GM21423 (cell line): ENCODE measurements at regions not wholly inside any gene's neighbourhood (a gene's known extent, or its start where the extent isn't known, plus 50 kb on each side); places are given as distances from the start of the nearest gene placed in this dataset.

ENCODE experiments used
- ATAC-seq: cut with Tn5 transposase; IDR thresholded peaks from one replicate; pipeline ENCODE4 v1.9.1; 2021; ENCODE audit warnings: mild to moderate bottlenecking, moderate library complexity; ENCODE audit not compliant: unreplicated experiment

DNA sequence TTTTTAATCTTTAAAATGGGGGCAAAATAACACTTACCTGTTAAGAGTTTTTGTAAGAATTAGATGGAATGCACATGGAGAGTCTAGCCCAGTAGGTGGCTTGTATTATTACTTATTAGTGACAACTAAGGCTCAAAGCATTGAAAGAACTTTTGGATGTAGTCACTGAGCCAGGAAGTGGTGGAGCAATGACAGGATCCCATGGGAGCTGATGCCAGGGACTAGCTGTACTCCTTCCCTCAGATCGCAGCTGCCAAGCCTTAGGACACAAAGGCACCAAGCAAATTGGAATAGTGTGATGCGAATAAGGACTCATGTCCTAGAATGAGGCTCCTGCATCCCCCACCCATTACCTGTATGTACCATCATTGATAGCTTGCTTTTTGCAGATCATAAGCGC is 370.4 kb upstream of the RGMA start:
- ATAC-seq: no peak

DNA sequence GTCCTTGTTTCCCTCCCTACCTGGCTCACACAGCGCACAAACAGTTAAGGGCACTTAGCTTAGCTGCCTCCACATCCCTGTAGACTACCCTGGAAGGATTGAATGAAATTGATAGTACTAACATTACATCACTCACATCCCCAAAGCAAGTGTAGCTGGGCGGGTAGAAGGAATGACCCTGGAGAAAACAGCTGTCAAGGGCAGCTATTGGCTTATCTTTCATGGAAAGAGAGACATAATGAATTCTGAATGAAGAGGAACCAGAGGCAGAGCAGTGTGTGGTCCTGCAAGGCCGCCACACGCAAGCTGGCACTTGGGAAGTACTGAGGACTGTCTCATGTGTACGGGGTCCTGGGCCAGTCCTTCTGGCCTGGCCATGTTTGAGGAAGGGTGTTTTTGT is 369.6 kb upstream of the RGMA start:
- ATAC-seq: no peak

DNA sequence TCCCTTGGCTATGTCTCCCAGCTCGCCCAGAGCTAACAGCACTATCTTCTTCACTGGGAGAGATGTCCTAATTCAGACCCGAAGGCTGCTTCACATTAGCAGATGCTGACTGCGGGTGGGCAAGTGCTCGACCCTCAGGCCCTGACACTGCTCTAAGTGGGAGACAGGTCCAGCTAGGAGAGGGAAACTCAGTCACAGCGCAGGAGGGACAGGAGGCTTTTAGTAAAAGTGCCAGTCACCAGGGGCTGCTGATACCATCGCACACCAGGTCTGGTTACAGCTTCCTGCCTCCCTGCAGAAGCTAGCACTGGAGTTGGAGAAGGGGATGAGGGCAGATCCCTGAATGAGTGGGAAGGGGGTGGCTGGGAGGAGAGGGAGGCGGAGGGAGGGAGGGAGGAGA is 365.8 kb upstream of the RGMA start:
- ATAC-seq: no peak

DNA sequence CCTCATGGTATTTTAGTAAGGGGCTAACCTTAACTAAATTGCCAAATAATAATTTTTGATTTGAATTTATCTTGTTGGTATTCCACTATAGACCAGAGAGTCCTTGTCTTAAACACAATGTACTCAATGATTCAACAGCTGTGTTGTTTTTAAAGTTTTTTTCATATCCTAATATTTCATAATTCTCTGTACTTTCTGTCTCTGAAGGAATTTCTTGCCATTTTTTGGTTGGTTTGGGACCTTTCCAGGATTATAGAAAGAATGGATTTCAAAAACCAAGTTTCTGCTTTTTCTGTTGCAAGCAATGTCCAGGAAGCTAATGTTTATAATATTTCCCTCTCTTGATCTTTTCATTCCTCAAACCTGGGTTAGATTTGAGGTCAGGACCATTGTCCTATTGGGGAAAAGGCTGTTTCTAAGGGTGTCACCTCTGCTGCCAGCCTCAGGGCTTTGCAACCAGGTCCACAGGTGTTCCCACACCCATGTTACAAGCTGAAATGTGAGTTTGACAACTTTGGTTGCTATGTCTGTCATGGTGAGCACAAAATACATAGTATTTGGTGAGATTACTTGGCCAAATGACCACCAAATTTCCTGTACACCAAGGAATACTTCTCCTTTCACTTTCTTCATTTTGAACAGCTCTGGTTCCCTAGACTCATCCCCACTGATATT is 363.7 kb upstream of the RGMA start:
- no peak for ATAC-seq

DNA sequence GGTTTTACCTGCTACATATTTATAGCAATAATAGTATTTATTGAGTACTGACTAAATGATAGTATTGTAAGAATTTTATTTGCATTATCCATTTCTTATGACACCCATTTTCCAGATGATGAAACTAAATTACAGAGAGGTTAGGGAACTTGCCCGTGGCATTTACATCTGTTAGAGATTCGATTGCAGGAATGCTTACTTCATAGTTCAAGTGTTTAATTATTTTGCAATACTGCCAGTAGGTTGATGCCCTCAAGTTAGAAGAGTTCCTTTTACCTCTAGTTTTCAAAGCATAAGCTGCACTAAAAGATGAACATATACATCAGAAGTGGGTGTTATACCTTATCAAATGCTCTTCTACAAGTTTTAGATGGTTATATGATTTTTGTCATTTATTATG is 362.8 kb upstream of the RGMA start:
- ATAC-seq: no peak

DNA sequence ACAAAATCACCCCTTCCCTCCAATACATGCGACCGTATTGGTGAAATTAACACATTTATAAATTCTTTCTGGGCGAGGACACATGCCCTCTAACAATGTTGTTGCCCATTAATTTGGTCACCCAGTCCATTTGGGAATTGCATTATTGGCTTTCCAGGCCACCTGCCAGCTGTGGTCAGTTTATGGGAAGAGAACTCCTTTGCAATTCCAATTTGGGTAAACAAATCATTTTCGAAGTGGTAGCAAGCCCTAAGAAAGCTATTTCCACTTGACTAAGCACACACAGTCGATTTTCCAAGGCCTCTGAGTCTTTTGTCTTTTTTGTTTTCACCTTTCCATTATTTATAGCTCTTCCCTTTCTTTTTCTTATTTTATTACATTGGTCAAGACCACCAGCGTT is 362.3 kb upstream of the RGMA start:
- no peak for ATAC-seq

DNA sequence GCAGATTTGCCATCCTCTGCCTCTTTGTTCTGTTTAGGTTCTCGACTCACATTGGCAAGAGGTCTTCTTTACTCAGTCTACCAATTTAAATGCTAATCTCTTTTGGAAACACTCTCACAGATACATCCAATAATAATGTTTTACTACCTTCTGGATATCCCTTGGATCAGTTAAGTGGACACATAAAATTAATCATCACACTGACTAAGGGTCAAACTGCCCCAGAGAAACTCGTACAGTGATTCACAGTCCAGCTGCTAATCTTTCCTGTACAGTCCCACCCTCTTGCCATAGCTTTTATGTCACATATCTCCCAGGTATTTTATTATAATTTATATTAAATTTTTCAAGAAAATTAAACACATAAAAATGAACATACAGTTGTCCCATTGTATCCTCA is 360.8 kb upstream of the RGMA start:
- no peak for ATAC-seq

DNA sequence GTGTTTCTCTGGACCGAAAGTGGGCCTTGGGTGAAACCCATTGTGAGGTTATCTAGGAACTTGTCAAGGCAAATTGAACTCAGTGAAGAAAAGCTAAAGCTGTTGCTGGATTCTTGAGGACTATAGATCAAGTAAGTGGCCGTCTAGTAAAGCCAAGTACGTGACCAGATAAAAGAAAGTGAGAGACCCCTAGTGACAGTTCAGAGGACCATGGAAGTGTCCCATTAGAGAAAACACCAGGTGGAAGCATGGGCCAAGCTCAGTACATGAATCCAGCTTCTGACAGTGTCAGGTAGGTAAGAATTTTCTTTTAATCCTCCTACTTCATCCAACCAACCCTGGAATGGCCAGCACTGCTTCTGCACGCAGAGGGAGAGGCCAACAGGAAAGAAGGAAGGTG is 349.3 kb upstream of the RGMA start:
- no peak for ATAC-seq

DNA sequence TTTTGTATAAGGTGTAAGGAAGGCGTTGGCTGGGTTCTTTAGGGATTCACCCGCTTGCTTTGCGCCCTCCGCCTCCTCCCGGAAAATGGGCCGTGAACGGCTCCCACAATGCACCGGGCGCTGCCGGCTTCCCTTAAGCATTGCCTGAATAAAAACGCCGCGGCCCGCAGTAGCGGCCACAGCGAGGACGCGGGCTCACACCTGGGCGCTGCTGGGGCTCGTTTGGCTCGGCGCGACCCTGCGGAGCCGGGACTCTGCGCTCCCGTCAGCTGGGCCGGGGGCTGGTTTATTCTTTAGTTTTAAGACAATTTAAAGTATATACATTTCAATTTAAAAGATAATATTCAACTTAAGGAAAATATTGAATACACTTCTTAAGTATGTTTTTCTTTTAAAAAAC is 343.5 kb upstream of the RGMA start:
- no peak for ATAC-seq

DNA sequence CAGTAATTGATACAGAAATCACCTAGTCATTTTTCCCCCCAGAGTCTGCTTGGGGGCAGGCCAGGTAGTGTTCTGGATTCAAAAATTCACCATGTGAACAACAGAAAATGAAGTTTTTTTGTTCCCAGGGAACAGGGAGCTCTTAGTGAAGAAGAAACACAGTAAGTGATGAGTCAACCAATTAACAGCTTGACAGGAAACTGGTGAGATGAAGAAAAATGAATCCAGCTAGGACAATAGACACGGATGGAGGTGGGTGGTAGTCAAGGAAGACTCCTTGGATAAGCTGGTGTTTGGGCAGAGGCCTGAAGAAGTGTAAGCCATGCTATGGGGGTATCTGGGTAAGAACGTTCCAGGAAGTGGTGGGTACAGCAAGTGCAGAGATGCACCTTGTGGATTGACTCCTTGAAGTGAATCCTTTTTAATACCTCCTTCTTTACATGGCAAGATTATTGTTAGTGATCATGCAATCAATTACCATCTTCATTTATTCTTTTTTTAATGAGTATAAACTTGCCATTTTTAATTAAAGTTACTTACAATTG is 339.9 kb upstream of the RGMA start:
- no peak for ATAC-seq

DNA sequence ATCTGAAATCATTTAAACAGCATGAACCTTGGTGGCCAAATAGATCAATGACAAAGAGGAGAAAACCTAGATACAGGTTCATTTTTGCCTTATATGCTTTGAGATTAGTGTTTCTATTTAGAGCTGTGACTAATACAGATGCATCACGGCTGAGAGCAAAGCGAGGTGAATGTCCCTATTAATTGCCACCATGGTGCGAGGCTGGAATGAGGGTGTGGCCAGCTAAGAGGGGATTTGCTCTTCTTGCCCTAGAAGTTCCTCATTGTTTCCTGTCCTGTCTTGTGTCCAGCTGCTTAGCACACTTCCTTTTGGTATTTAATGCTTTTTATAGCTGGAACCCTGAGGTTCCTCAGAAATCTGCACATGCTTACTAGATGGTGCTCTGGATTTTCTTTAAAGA is 339.1 kb upstream of the RGMA start:
- ATAC-seq: no peak

DNA sequence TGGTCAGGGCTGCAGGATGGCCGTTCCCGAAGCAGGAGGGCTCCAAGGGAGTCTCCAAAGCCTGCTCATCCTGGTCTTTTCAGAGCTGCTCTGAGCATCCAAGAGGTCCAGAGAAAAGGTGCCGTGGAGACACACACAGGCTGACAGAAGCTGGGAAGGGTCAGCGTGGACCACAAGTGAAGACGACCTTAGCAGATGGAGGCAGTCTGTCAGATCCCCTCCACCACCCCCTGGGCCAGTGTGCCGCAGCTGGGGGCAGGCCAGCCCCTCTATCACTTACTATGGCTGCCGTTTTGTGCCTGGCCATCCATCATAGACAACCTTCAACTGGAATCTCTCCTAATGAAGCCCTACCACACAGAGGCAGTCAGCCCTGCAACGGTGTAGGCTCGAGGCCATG is 335.1 kb upstream of the RGMA start:
- no peak for ATAC-seq

DNA sequence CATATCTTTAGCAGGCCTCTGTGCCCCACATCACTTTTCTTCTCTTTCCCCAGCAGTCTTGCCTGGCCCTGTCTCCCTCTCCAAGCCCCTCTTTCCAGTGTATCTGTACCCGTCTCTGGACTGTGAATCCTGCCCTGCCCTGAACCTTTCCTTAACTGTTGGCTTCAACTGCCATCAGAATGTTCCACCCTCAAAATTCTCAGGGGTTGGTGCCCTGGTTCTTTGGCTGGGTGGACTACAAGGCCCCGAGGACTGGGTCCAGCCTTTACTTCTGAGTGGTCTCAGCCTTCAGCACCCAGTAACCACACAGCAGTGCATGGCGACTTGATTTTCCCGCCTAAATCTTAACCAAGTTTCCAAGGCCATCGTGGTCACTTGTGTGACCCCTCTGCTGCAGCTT is 333.5 kb upstream of the RGMA start:
- ATAC-seq: no peak

DNA sequence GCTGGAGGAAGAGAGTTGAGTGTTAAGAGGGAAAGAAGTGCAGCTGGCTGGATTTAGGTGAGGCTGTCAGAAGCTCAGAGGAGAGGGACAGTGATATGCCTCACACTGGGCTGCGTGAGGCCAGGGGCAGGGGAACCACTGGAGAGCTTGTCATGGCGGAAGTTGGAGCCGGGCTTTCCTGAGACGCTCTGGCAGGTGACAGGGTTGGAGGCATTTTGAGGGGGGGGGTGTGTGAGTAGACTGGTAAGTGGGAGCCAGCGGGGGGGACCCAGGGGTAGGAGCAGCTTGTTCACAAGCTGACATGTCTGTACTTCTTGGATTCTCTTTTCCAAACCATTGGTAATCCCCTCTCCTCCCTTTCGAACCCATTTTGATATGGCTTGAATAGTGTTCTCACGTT is 331.5 kb upstream of the RGMA start:
- ATAC-seq: no peak

DNA sequence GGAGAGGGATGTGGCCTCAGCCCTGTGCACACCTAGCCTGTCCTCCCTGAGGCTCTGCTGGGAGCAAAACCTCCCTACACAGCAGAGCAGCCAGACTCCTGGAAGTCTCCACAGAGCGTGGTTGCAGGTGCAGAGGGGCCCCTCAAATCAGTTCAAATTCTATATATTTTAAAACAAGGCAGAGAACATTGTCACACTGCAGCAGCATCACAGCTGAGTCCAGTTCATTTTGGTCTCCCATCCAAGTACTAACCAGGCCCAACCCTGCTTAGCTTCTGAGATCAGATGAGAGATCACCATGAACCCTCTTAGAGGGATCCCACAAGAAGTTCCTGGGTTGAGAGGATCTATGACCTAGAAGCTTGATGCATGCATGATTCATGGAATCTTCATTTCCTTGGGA is 331.0 kb upstream of the RGMA start:
- no peak for ATAC-seq

DNA sequence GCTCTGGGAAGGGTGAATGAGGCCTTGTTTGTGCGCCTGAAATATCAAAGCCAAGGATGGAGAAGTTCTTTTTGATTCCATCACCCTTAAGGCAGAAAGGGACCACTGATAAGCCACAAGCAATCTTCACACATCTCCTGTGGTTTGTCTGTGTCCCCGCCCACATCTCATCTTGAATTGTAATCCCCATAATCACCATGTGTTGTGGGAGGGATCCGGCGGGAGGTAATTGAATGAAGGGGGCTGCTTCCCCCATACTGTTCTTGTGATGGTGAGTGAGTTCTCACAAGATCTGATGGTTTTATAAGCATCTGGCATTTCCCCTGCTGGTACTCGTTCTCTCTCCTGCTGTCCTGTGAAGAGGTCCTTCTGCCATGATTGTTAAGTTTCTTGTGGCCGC is 329.6 kb upstream of the RGMA start:
- no peak for ATAC-seq

DNA sequence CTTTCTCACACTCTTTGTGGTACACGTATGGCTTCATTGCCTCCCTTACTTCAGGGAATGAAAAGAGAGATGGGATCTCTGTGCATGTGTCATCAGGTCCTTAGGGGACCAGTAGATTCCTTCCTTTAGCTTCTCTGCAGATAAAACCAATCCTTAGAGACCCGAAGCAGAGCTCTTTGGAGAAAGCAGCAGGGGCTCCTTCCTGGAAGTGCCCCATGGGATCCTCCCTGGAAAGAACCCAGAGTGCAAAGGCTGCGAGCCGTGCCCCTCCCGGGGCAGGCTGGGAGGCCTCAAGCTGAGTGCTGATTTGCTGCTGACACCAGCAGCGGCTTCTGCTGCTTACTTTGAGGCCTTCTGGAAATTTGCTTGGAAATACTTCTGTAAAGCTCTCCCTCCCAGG is 328.6 kb upstream of the RGMA start:
- no peak for ATAC-seq

DNA sequence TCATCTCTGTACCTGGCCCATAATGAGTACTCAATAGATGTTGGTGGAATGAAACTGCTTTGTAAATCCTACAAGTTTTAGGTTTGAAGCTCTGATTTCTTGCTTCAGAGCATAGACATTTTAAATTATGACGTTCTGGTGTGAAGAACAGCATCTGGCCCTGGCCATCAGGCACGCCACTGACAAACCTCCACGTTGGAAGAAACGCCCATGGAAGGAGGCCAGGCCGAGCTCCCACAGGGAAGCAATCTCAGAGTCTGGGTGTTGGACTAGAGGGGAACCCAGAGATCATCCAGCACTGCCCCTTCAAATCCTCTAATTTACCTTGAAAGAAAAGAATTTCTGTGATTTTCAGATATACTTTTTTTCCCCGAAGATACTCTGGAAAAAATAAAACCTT is 328.1 kb upstream of the RGMA start:
- no peak for ATAC-seq

DNA sequence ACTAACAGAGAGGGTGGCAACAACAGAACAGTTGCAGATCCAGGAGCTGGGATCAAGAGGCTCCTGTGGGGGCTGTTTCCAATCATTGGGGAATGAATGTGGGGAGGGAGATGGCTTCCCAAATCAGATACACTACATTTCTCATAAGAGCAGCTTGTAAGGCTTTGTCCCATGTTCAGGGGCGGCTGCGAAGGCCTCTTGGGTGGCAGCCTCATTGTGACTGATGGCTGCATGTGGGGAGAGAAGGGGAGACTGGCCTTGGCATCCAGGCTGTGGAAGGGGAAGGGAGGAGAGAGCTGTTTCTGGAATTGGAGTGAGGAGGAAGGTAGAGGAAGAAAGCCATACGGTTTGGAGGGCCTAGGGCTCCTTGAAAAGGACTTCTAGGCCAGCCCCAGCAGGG is 326.6 kb upstream of the RGMA start:
- no peak for ATAC-seq

DNA sequence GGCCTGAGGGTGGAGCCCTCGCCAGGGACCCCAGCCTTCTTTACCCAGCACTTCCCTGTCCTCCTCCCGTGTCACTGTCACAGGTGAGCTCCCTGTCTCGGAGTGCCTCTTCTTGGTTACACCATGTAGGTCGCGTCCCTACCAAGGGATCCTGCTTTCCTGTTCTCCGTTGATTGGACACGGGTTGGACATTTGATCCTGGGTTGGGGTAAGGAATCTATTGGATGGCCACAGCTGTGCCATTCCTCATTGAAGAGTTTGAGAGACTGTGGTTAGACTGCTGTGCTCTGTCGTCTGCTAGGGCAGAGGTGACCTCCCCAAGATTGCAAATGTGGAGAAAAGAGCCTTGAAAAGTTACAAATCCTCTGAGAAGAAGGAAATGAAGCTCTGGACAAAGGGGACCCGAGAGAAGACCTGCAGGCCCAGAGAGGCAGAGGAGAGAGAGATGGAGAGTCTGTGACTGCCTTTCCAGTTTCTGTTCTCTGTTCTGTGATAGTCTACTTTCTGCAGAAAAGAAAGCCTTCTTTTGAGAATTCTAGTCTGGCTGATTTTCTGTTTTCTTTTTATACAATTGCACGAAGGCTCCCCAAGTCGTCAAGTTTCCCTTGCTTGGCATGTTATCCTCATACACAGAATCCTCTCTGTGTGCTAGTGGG is 325.7 kb upstream of the RGMA start:
- ATAC-seq: no peak

DNA sequence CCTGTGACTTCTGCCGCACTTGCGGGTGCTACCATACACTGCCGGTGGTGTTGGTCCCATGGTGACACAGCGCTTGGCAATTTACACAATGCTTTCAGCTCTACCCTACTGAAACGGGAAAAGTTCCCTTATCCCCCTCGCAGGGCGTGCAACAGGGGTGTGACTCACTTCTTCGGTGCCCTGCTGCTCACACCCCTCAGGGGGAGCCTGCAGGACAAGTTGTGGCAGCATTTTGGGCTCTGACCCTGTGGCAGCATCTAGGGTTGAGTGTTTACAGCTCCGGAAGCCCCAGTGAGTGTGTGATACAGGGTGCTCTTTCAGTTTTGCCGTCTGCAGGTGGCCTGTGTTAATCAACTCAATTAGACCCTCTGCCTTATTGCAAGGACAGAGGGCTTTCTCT is 324.7 kb upstream of the RGMA start:
- ATAC-seq: no peak

DNA sequence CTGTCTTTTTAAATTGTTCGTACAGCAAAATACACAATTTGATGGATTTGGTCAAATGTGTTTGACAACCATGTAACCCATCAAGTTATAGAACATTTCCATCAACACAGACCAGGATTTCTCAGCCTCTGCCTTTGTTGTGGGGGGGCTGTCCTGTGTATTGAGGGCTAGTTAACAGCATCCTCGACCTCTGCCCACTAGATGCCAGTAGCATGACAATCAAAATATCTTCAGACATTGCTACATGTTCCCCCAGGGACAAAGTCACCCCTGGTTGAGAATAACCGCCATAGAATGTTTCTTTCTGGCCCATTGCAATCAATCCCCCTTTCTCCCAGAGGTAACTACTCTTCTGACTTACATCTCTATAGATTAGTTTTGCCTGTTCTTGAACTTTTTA is 310.1 kb upstream of the RGMA start:
- ATAC-seq: no peak

DNA sequence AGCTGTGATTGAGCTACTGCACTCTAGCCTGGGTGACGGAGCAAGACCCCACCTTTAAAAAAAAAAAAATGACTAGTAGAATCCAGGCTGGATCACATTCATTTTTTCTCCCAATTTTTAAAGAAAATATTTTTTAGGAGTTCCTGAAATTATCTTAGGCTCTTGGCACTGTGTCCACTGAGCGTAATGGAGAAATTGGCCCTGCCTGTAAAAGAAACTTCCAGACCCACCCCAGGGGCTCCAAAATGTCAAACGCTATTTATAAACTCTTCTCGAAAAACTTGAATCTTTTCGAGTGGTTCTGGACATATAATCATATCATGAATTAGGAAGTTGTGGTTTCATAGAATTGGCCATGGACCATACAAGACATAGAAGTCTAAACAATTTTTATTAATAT is 300.2 kb upstream of the RGMA start:
- ATAC-seq: no peak
